DND-41 (cell line): ENCODE measurements at regions not wholly inside any gene's neighbourhood (a gene's known extent, or its start where the extent isn't known, plus 50 kb on each side); places are given as distances from the start of the nearest gene placed in this dataset.

ENCODE experiments used
- ATAC-seq: fragments of 200-7000 bp; cut with Tn5 transposase; 3 replicates; pipeline ENCODE4 v1.9.1; 2021; ENCODE audit warnings: low read depth; ENCODE audit not compliant: insufficient read depth
- DNase-seq: peaks from one replicate; pipeline ENCODE4 v3.0.0-alpha.2; 2020
- H2AFZ ChIP-seq: 2 replicates; pipeline ENCODE4 v1.6.0; 2012; ENCODE audit warnings: low read depth, low read length
- H3K27ac ChIP-seq: 2 replicates; pipeline ENCODE4 v1.5.1; 2012; ENCODE audit warnings: low read length, inconsistent platforms
- H3K27me3 ChIP-seq: fragments of 200-600 bp; sonication (generic); 2 replicates; pipeline ENCODE4 v1.6.0; 2012; ENCODE audit warnings: low read length, mild to moderate bottlenecking, inconsistent platforms; ENCODE audit not compliant: insufficient read depth, poor library complexity
- H3K36me3 ChIP-seq: 2 replicates; pipeline ENCODE4 v1.5.1; 2012; ENCODE audit warnings: low read length, inconsistent platforms; ENCODE audit not compliant: insufficient read depth
- H3K4me1 ChIP-seq: 2 replicates; pipeline ENCODE4 v1.5.1; 2012; ENCODE audit warnings: mild to moderate bottlenecking, low read length; ENCODE audit not compliant: insufficient read depth
- H3K4me2 ChIP-seq: 2 replicates; pipeline ENCODE4 v1.6.0; 2012; ENCODE audit warnings: mild to moderate bottlenecking, moderate library complexity, low read length, inconsistent platforms; ENCODE audit not compliant: insufficient read depth
- H3K4me3 ChIP-seq, 2 experiments: fragments of 200-600 bp in 1 of 2; shearing (Covaris generic) in 1 of 2; 2 replicates each; pipeline ENCODE4 v1.5.1; 2012 to 2016; ENCODE audit warnings: inconsistent platforms in 2 of 2, low read length in 2 of 2, mild to moderate bottlenecking in 2 of 2, low read depth in 1 of 2, moderate library complexity in 1 of 2
- H3K79me2 ChIP-seq: 2 replicates; pipeline ENCODE4 v1.6.0; 2012; ENCODE audit warnings: low read length, inconsistent platforms; ENCODE audit not compliant: insufficient read depth
- H3K9ac ChIP-seq: 2 replicates; pipeline ENCODE4 v1.6.0; 2012; ENCODE audit warnings: low read depth, mild to moderate bottlenecking, inconsistent platforms, low read length, moderate library complexity
- H3K9me3 ChIP-seq: 2 replicates; pipeline ENCODE4 v1.5.1; 2012; ENCODE audit warnings: low read length, moderate library complexity, mild to moderate bottlenecking, inconsistent platforms; ENCODE audit not compliant: insufficient read depth, severe bottlenecking
- H4K20me1 ChIP-seq: 2 replicates; pipeline ENCODE4 v1.6.0; 2012; ENCODE audit warnings: low read length; ENCODE audit not compliant: insufficient read depth
- CTCF ChIP-seq: IDR thresholded peaks from 2 replicates; pipeline ENCODE4 v1.5.1; 2012; ENCODE audit warnings: borderline replicate concordance, low read length, moderate library complexity, mild to moderate bottlenecking; ENCODE audit not compliant: poor library complexity, severe bottlenecking; ENCODE audit errors: extremely low read depth
- EZH2 ChIP-seq: IDR thresholded peaks from 3 replicates; pipeline ENCODE4 v1.6.1; 2012; ENCODE audit warnings: borderline replicate concordance, low read depth, mild to moderate bottlenecking, moderate library complexity, low read length, inconsistent platforms; ENCODE audit not compliant: severe bottlenecking

- no peak for ATAC-seq
- H3K9ac ChIP-seq: no peak overlapping the region
- H2AFZ ChIP-seq: no peak overlapping the region
- H3K36me3 ChIP-seq: no peaks in the 10 kb centered on the region
- 0 out of 2 replicates have a peak, but pooled peaks cover 4% of the 10 kb centered on the region for H4K20me1 ChIP-seq
- H3K4me1 ChIP-seq: no peaks in the 10 kb centered on the region
- TF ChIP-seq EZH2: no peak
- no peak for TF ChIP-seq CTCF
- H3K27me3 ChIP-seq: peaks cover 21% of the 10 kb centered on the region
- H3K9me3 ChIP-seq: no peaks in the 10 kb centered on the region
- no peak overlapping the region for H3K27ac ChIP-seq
- no peaks in the 10 kb centered on the region for H3K79me2 ChIP-seq
- no peak for DNase-seq
- H3K4me2 ChIP-seq: no peak overlapping the region
- no peak overlapping the region for H3K4me3 ChIP-seq
These were observed 240.8 kb downstream of the ANKRD60 start for GRCh38 chr20:57987659-57988058.

GRCh38 chr20:57986666-57987065, 241.8 kb downstream of the ANKRD60 start:
- Histone ChIP-seq H2AFZ (no peak overlapping the region), H3K4me3 (no peak overlapping the region), H3K79me2 (no peaks in the 10 kb centered on the region), H3K27ac (no peak overlapping the region), H3K36me3 (no peaks in the 10 kb centered on the region), H3K27me3 (peaks cover 20% of the 10 kb centered on the region), H3K9ac (no peak overlapping the region), H3K4me2 (no peak overlapping the region), H3K4me1 (no peaks in the 10 kb centered on the region), H4K20me1 (0 out of 2 replicates have a peak, but pooled peaks cover 4% of the 10 kb centered on the region), H3K9me3 (no peaks in the 10 kb centered on the region)
- no peak for ATAC-seq
- TF ChIP-seq CTCF: no peak
- TF ChIP-seq EZH2: no peak
- DNase-seq: no peak

- no peak for ATAC-seq
These were observed 243.2 kb downstream of the ANKRD60 start for GRCh38 chr20:57985278-57985677.

More at GRCh38 chr20:57985278-57985677, 243.2 kb downstream of the ANKRD60 start:
- Histone ChIP-seq H3K4me2 (no peak overlapping the region), H4K20me1 (0 out of 2 replicates have a peak, but pooled peaks cover 4% of the 10 kb centered on the region), H2AFZ (no peak overlapping the region), H3K36me3 (no peaks in the 10 kb centered on the region), H3K4me3 (no peak overlapping the region), H3K9ac (no peak overlapping the region), H3K9me3 (no peaks in the 10 kb centered on the region), H3K79me2 (no peaks in the 10 kb centered on the region), H3K27me3 (peaks cover 17% of the 10 kb centered on the region), H3K27ac (no peak overlapping the region), H3K4me1 (no peaks in the 10 kb centered on the region)
- no peak for DNase-seq
- TF ChIP-seq EZH2: no peak
- TF ChIP-seq CTCF: no peak
